H9 (cell line): ENCODE measurements at regions not wholly inside any gene's neighbourhood (a gene's known extent, or its start where the extent isn't known, plus 50 kb on each side); places are given as distances from the start of the nearest gene placed in this dataset.

Experiments used
- DNase-seq: peaks from one replicate; pipeline ENCODE4 v3.0.0-alpha.2; 2017
- H2AFZ ChIP-seq: one replicate; pipeline ENCODE4 v1.6.1; 2013; ENCODE audit warnings: mild to moderate bottlenecking, low read length, control low read depth, moderate library complexity
- H2AK5ac ChIP-seq: 2 replicates; pipeline ENCODE4 v1.6.1; 2013; ENCODE audit warnings: low read length, control low read depth, mixed read lengths; ENCODE audit not compliant: insufficient read length
- H2BK120ac ChIP-seq: one replicate; pipeline ENCODE4 v1.6.1; 2013; ENCODE audit warnings: low read depth, mild to moderate bottlenecking, low read length, control low read depth, inconsistent platforms; ENCODE audit not compliant: poor library complexity, severe bottlenecking
- H2BK12ac ChIP-seq: 2 replicates; pipeline ENCODE4 v1.6.1; 2013; ENCODE audit warnings: low read length, control low read depth, mixed read lengths, low read depth; ENCODE audit not compliant: insufficient read length
- H2BK15ac ChIP-seq: 2 replicates; pipeline ENCODE4 v1.6.1; 2013; ENCODE audit warnings: low read depth, low read length, control low read depth
- H2BK20ac ChIP-seq: one replicate; pipeline ENCODE4 v1.6.1; 2013; ENCODE audit warnings: low read depth, mild to moderate bottlenecking, low read length, control low read depth, inconsistent platforms; ENCODE audit not compliant: poor library complexity, severe bottlenecking
- H2BK5ac ChIP-seq: 2 replicates; pipeline ENCODE4 v1.6.1; 2013; ENCODE audit warnings: low read length, control low read depth, mixed read lengths; ENCODE audit not compliant: insufficient read length
- H3K14ac ChIP-seq: 2 replicates; pipeline ENCODE4 v1.6.1; 2013; ENCODE audit warnings: low read length, control low read depth; ENCODE audit not compliant: insufficient read depth
- H3K18ac ChIP-seq: 2 replicates; pipeline ENCODE4 v1.6.1; 2013; ENCODE audit warnings: low read depth, mild to moderate bottlenecking, mixed read lengths, low read length, control low read depth; ENCODE audit not compliant: insufficient read length
- H3K23ac ChIP-seq: 2 replicates; pipeline ENCODE4 v1.6.1; 2013; ENCODE audit warnings: low read length, control low read depth, mixed read lengths, low read depth; ENCODE audit not compliant: insufficient read length
- H3K23me2 ChIP-seq: 2 replicates; pipeline ENCODE4 v1.6.1; 2013; ENCODE audit warnings: low read depth, mild to moderate bottlenecking, mixed read lengths, low read length, control low read depth; ENCODE audit not compliant: insufficient read length, poor library complexity, severe bottlenecking
- H3K27ac ChIP-seq: 2 replicates; pipeline ENCODE4 v1.5.1; 2013; ENCODE audit warnings: low read length, control low read depth, mixed read lengths, low read depth; ENCODE audit not compliant: insufficient read length
- H3K27me3 ChIP-seq: 2 replicates; pipeline ENCODE4 v1.6.1; 2013; ENCODE audit warnings: low read length, control low read depth, inconsistent platforms; ENCODE audit not compliant: insufficient read depth
- H3K4ac ChIP-seq: 2 replicates; pipeline ENCODE4 v1.6.1; 2013; ENCODE audit warnings: low read depth, mild to moderate bottlenecking, control low read depth, inconsistent platforms, low read length, moderate library complexity
- H3K4me1 ChIP-seq: 2 replicates; pipeline ENCODE4 v1.6.1; 2013; ENCODE audit warnings: low read length, control low read depth, inconsistent platforms; ENCODE audit not compliant: insufficient read depth
- H3K4me2 ChIP-seq: 2 replicates; pipeline ENCODE4 v1.6.1; 2013; ENCODE audit warnings: low read length, control low read depth, mixed read lengths; ENCODE audit not compliant: insufficient read length, insufficient read depth
- H3K56ac ChIP-seq: 2 replicates; pipeline ENCODE4 v1.6.1; 2013; ENCODE audit warnings: low read depth, mild to moderate bottlenecking, mixed read lengths, low read length, control low read depth; ENCODE audit not compliant: insufficient read length
- H3K79me1 ChIP-seq: 2 replicates; pipeline ENCODE4 v1.6.1; 2013; ENCODE audit warnings: low read depth, mild to moderate bottlenecking, moderate library complexity, low read length, control low read depth, inconsistent platforms; ENCODE audit not compliant: insufficient read depth, poor library complexity, severe bottlenecking
- H3K79me2 ChIP-seq: 2 replicates; pipeline ENCODE4 v1.6.1; 2013; ENCODE audit warnings: low read length, control low read depth, inconsistent platforms; ENCODE audit not compliant: insufficient read depth
- H3K9ac ChIP-seq: 2 replicates; pipeline ENCODE4 v1.6.1; 2013; ENCODE audit warnings: low read length, control low read depth, mixed read lengths; ENCODE audit not compliant: insufficient read length; ENCODE audit errors: extremely low read depth
- H3K9me3 ChIP-seq: one replicate; pipeline ENCODE4 v1.6.1; 2013; ENCODE audit warnings: low read depth, low read length, inconsistent platforms; ENCODE audit not compliant: control insufficient read depth
- H3T11ph ChIP-seq: one replicate; pipeline ENCODE4 v1.6.1; 2013; ENCODE audit warnings: mild to moderate bottlenecking, low read length, control low read depth, inconsistent platforms
- H4K20me1 ChIP-seq: one replicate; pipeline ENCODE4 v1.6.1; 2013; ENCODE audit not compliant: control insufficient read depth, insufficient read length, insufficient read depth
- H4K5ac ChIP-seq: 2 replicates; pipeline ENCODE4 v1.6.1; 2013; ENCODE audit warnings: low read depth, mild to moderate bottlenecking, mixed read lengths, low read length, control low read depth; ENCODE audit not compliant: insufficient read length
- H4K8ac ChIP-seq: replicated peaks from 2 replicates; pipeline ENCODE4 v1.6.1; 2013; ENCODE audit warnings: low read length, control low read depth, mixed read lengths, low read depth; ENCODE audit not compliant: insufficient read length
- H4K91ac ChIP-seq: 2 replicates; pipeline ENCODE4 v1.6.1; 2013; ENCODE audit warnings: low read depth, mild to moderate bottlenecking, moderate library complexity, mixed read lengths, low read length, control low read depth; ENCODE audit not compliant: insufficient read length
- H3K27ac Mint-ChIP-seq, 3 experiments: 2 replicates in 2 of 3; 3 replicates in 1 of 3; pipeline ENCODE4 v1.8.0; 2020 to 2021; ENCODE audit warnings: mixed read lengths in 3 of 3, mild to moderate bottlenecking in 1 of 3, moderate library complexity in 1 of 3
- H3K27me3 Mint-ChIP-seq: 2 replicates; pipeline ENCODE4 v1.8.0; 2021; ENCODE audit warnings: low read depth, mild to moderate bottlenecking, moderate library complexity, mixed read lengths
- H3K36me3 Mint-ChIP-seq, 3 experiments: 2 replicates in 2 of 3; 3 replicates in 1 of 3; pipeline ENCODE4 v1.8.0; 2020 to 2021; ENCODE audit warnings: low read depth in 3 of 3, mixed read lengths in 3 of 3; ENCODE audit not compliant: insufficient read depth in 1 of 3
- H3K4me1 Mint-ChIP-seq, 2 experiments: 2 replicates each; pipeline ENCODE4 v1.8.0; 2020; ENCODE audit warnings: mixed read lengths in 2 of 2
- H3K4me3 Mint-ChIP-seq, 2 experiments: 2 replicates in 1 of 2; 3 replicates in 1 of 2; pipeline ENCODE4 v1.8.0; 2020 to 2021; ENCODE audit warnings: mild to moderate bottlenecking in 2 of 2, mixed read lengths in 2 of 2, moderate library complexity in 1 of 2
- H3K9me3 Mint-ChIP-seq, 2 experiments: 2 replicates in 1 of 2; 3 replicates in 1 of 2; pipeline ENCODE4 v1.8.0; 2020; ENCODE audit warnings: mild to moderate bottlenecking in 2 of 2, mixed read lengths in 2 of 2, moderate library complexity in 1 of 2
- WGBS: extraction: QIAGEN DNeasy Blood & Tissue Kit; methylation state at CpG from one replicate; pipeline ENCODE4 v1.1.7; 2013; ENCODE audit warnings: missing lambda C conversion rate, low lambda C conversion rate, mixed read lengths; ENCODE audit not compliant: insufficient read length; ENCODE audit errors: extremely low coverage; 5-methylcytosine and 5-hydroxymethylcytosine counted together
- TF ChIP-seq, protein P1 (sequence below): fragments of 200-600 bp; sonication (generic); conservative IDR thresholded peaks from 3 replicates; pipeline ENCODE4 v1.8.0; 2021; ENCODE audit warnings: antibody characterized with exemption, mild to moderate bottlenecking

DNA sequence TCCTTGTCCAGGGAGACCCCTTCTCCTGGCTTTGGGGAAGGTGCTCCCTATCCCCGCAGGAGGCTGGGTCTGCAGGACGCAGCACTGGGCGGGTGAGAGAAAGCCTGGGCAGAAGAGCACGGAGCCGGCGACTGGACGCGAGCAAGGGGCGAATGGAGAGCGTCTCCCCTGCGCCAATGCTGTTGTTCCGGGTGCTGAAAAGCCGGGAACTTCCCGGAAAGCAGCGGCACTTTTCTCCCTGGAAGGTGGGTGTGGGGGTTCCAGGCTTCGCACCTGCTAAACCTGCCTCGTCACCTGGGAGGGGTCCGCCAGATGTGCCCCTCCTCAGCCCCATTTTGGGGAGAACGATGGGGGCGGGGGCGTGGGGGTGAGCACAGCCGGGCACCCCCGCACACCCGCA, 417.1 kb upstream of the TMTC1 start:
- H4K5ac ChIP-seq, result no peak overlapping the region

More for the DNA sequence above, 417.1 kb upstream of the TMTC1 start:
- no peaks in the 10 kb centered on the region for H4K20me1 ChIP-seq
- no peak overlapping the region for H3K18ac ChIP-seq
- H4K8ac ChIP-seq, result no peak overlapping the region
- H3K14ac ChIP-seq, result no peak overlapping the region; the same call in 1 of the 2 replicates
- no peak overlapping the region for H4K91ac ChIP-seq
- WGBS, result no CpG with 5 or more reads among the region's 24 CpGs
- TF ChIP-seq, protein P1, sequence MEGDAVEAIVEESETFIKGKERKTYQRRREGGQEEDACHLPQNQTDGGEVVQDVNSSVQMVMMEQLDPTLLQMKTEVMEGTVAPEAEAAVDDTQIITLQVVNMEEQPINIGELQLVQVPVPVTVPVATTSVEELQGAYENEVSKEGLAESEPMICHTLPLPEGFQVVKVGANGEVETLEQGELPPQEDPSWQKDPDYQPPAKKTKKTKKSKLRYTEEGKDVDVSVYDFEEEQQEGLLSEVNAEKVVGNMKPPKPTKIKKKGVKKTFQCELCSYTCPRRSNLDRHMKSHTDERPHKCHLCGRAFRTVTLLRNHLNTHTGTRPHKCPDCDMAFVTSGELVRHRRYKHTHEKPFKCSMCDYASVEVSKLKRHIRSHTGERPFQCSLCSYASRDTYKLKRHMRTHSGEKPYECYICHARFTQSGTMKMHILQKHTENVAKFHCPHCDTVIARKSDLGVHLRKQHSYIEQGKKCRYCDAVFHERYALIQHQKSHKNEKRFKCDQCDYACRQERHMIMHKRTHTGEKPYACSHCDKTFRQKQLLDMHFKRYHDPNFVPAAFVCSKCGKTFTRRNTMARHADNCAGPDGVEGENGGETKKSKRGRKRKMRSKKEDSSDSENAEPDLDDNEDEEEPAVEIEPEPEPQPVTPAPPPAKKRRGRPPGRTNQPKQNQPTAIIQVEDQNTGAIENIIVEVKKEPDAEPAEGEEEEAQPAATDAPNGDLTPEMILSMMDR, result no peak
- H2AK5ac ChIP-seq, result no peak overlapping the region
- no peaks in the 10 kb centered on the region for H3K79me1 ChIP-seq
- Mint-ChIP-seq H3K4me3 (peak overlapping the region; percentile 61 to 81), H3K27me3 (peaks cover 33% of the 10 kb centered on the region), H3K4me1 (peaks cover 15 to 20% of the 10 kb centered on the region in 2 experiments), H3K27ac (no peak overlapping the region), H3K36me3 (no peaks in the 10 kb centered on the region), H3K9me3 (no peaks in the 10 kb centered on the region)
- no peak overlapping the region for H2BK5ac ChIP-seq
- no peak overlapping the region for H2BK12ac ChIP-seq
- H3K27me3 ChIP-seq, result no peaks in the 10 kb centered on the region; the same call in 1 of the 2 replicates
- H2AFZ ChIP-seq, result no peak overlapping the region
- no peak overlapping the region for H2BK15ac ChIP-seq
- no peaks in the 10 kb centered on the region for H3K9me3 ChIP-seq
- H3K79me2 ChIP-seq, result no peaks in the 10 kb centered on the region
- H3K4ac ChIP-seq, result no peak overlapping the region
- H3K4me1 ChIP-seq, result no peaks in the 10 kb centered on the region
- H3K27ac ChIP-seq, result no peak overlapping the region
- H3K23ac ChIP-seq, result no peak overlapping the region
- no peak overlapping the region for H2BK120ac ChIP-seq
- H3K4me2 ChIP-seq, result peak overlapping the region; percentile 47
- H3T11ph ChIP-seq, result no peak overlapping the region
- no peak overlapping the region for H3K56ac ChIP-seq
- H3K23me2 ChIP-seq, result no peaks in the 10 kb centered on the region
- H3K9ac ChIP-seq, result no peak overlapping the region
- DNase-seq, result peak; percentile 41
- H2BK20ac ChIP-seq, result no peak overlapping the region
